H1 (cell line): ENCODE measurements at regions not wholly inside any gene's neighbourhood (a gene's known extent, or its start where the extent isn't known, plus 50 kb on each side); places are given as distances from the start of the nearest gene placed in this dataset.

Experiments
- CTCF ChIA-PET: fragments of 300-600 bp; sonication (Branson Sonifier 250); formaldehyde crosslinking; loops from one replicate; lab custom pipeline; 2021; ENCODE audit not compliant: partially characterized antibody; lab: Charles Lee
- POLR2A ChIA-PET: fragments of 300-600 bp; sonication (Branson Sonifier 250); formaldehyde crosslinking; loops from one replicate; lab custom pipeline; 2021; ENCODE audit warnings: inconsistent platforms; ENCODE audit not compliant: partially characterized antibody; lab: Charles Lee
- DNase-seq, 2 experiments: peaks; one replicate each; pipeline versions ENCODE4 v3.0.0 to v3.0.0-alpha.2; 2010 to 2022; ENCODE audit warnings: low spot score in 2 of 2, low read depth in 1 of 2, mixed read lengths in 1 of 2
- FAIRE-seq: peaks from 2 replicates; lab custom pipeline; 2011; peaks lifted over from hg19 to GRCh38; lab: Jason Lieb, UNC
- H2AFZ ChIP-seq: 2 replicates; pipeline ENCODE4 v1.8.1; 2012; ENCODE audit warnings: low read length, inconsistent platforms
- H2AK5ac ChIP-seq: 2 replicates; pipeline ENCODE4 v1.6.1; 2013; ENCODE audit warnings: low read depth, low read length
- H2BK120ac ChIP-seq: replicated peaks from 2 replicates; pipeline ENCODE3; 2013; ENCODE audit warnings: low read depth, low read length, inconsistent platforms
- H2BK12ac ChIP-seq: 2 replicates; pipeline ENCODE4 v1.6.1; 2013; ENCODE audit warnings: low read depth, low read length
- H2BK15ac ChIP-seq: 2 replicates; pipeline ENCODE4 v1.6.1; 2013; ENCODE audit warnings: low read length
- H2BK20ac ChIP-seq: 2 replicates; pipeline ENCODE4 v1.6.1; 2013; ENCODE audit warnings: low read length
- H2BK5ac ChIP-seq: 2 replicates; pipeline ENCODE4 v1.6.1; 2013; ENCODE audit warnings: low read depth, low read length
- H3K14ac ChIP-seq: 2 replicates; pipeline ENCODE4 v1.6.1; 2013; ENCODE audit warnings: inconsistent platforms; ENCODE audit not compliant: insufficient read length
- H3K18ac ChIP-seq: 2 replicates; pipeline ENCODE4 v1.6.1; 2013; ENCODE audit warnings: low read length; ENCODE audit errors: extremely low read depth
- H3K23ac ChIP-seq: 2 replicates; pipeline ENCODE4 v1.6.1; 2013; ENCODE audit warnings: inconsistent platforms; ENCODE audit not compliant: insufficient read length
- H3K23me2 ChIP-seq: 2 replicates; pipeline ENCODE4 v1.6.1; 2013; ENCODE audit warnings: low read depth, low read length
- H3K27ac ChIP-seq: 2 replicates; pipeline ENCODE4 v1.6.1; 2011; ENCODE audit warnings: low read depth, low read length, inconsistent platforms
- H3K27me3 ChIP-seq, 4 experiments: replicated peaks in 1 of 4; 1 replicate in 1 of 4; 2 replicates in 3 of 4; pipeline versions ENCODE4 v1.6.1 to v1.8.1; 2011 to 2013; ENCODE audit warnings: low read length in 3 of 4, mild to moderate bottlenecking in 3 of 4, inconsistent platforms in 2 of 4, mixed read lengths in 2 of 4, moderate library complexity in 1 of 4; ENCODE audit not compliant: control insufficient read depth in 3 of 4, insufficient read depth in 3 of 4; ENCODE audit errors: extremely low read depth in 1 of 4
- H3K36me3 ChIP-seq, 4 experiments: 2 replicates each; pipeline versions ENCODE4 v1.6.1 to v1.8.1; 2011 to 2013; ENCODE audit warnings: mild to moderate bottlenecking in 4 of 4, low read length in 3 of 4, moderate library complexity in 2 of 4, control low read depth in 1 of 4, inconsistent platforms in 1 of 4; ENCODE audit not compliant: insufficient read depth in 4 of 4, control insufficient read depth in 2 of 4
- H3K4ac ChIP-seq: replicated peaks from 2 replicates; pipeline ENCODE3; 2013; ENCODE audit warnings: low read length, low read depth, mixed read lengths, inconsistent platforms; ENCODE audit not compliant: insufficient read length
- H3K4me1 ChIP-seq, 4 experiments: replicated peaks in 1 of 4; 1 replicate in 1 of 4; 2 replicates in 3 of 4; pipeline versions ENCODE4 v1.6.1 to v1.8.1; 2011 to 2013; ENCODE audit warnings: low read length in 3 of 4, inconsistent platforms in 2 of 4, mixed read lengths in 1 of 4; ENCODE audit not compliant: insufficient read depth in 4 of 4, control insufficient read depth in 3 of 4
- H3K4me2 ChIP-seq, 2 experiments: 2 replicates each; pipeline versions ENCODE4 v1.6.1 to v1.8.1; 2011 to 2013; ENCODE audit warnings: low read depth in 2 of 2, low read length in 2 of 2, control low read depth in 1 of 2, inconsistent platforms in 1 of 2, mild to moderate bottlenecking in 1 of 2; ENCODE audit not compliant: insufficient read depth in 1 of 2
- H3K4me3 ChIP-seq, 4 experiments: fragments of 200-600, 300-600 bp in 1 of 4; sonication (generic), shearing (Covaris generic), sonication (Bioruptor Twin) in 1 of 4; 2 replicates each; pipeline versions ENCODE4 v1.5.1 to v1.8.1; 2011 to 2016; ENCODE audit warnings: low read length in 4 of 4, low read depth in 3 of 4, control low read depth in 2 of 4, inconsistent platforms in 2 of 4, mild to moderate bottlenecking in 2 of 4, mixed read lengths in 1 of 4, moderate library complexity in 1 of 4; ENCODE audit not compliant: insufficient read depth in 2 of 4; ENCODE audit errors: extremely low read depth in 1 of 4
- H3K56ac ChIP-seq: replicated peaks from 2 replicates; pipeline ENCODE3; 2013; ENCODE audit warnings: low read depth, mild to moderate bottlenecking, mixed read lengths, low read length, inconsistent platforms; ENCODE audit not compliant: insufficient read length
- H3K79me1 ChIP-seq: 2 replicates; pipeline ENCODE4 v1.6.1; 2013; ENCODE audit warnings: low read depth, low read length, control low read depth
- H3K79me2 ChIP-seq, 2 experiments: 2 replicates each; pipeline versions ENCODE4 v1.6.1 to v1.8.1; 2012 to 2013; ENCODE audit warnings: low read length in 2 of 2, mild to moderate bottlenecking in 2 of 2, inconsistent platforms in 1 of 2; ENCODE audit not compliant: insufficient read depth in 2 of 2, control insufficient read depth in 1 of 2
- H3K9ac ChIP-seq, 4 experiments: replicated peaks in 1 of 4; 1 replicate in 1 of 4; 2 replicates in 3 of 4; pipeline versions ENCODE4 v1.6.1 to v1.8.1; 2011 to 2013; ENCODE audit warnings: low read depth in 3 of 4, low read length in 3 of 4, control low read depth in 2 of 4, mild to moderate bottlenecking in 2 of 4, moderate library complexity in 2 of 4, inconsistent platforms in 1 of 4; ENCODE audit errors: extremely low read depth in 1 of 4
- H3K9me3 ChIP-seq, 2 experiments: 2 replicates each; pipeline versions ENCODE4 v1.6.1 to v1.8.1; 2012 to 2013; ENCODE audit warnings: mild to moderate bottlenecking in 2 of 2, moderate library complexity in 2 of 2, control low read depth in 1 of 2, inconsistent platforms in 1 of 2, low read depth in 1 of 2, low read length in 1 of 2, mixed read lengths in 1 of 2; ENCODE audit not compliant: insufficient read depth in 2 of 2
- H4K20me1 ChIP-seq, 2 experiments: replicated peaks in 1 of 2; 2 replicates each; pipeline versions ENCODE3 to v1.8.1; 2011 to 2013; ENCODE audit warnings: inconsistent platforms in 2 of 2, low read length in 2 of 2, mild to moderate bottlenecking in 1 of 2; ENCODE audit not compliant: insufficient read depth in 2 of 2, control insufficient read depth in 1 of 2
- H4K5ac ChIP-seq: 2 replicates; pipeline ENCODE4 v1.6.1; 2013; ENCODE audit warnings: low read length, low read depth, mixed read lengths, inconsistent platforms; ENCODE audit not compliant: insufficient read length
- H4K8ac ChIP-seq: 2 replicates; pipeline ENCODE4 v1.8.0; 2013; ENCODE audit warnings: mild to moderate bottlenecking, moderate library complexity, low read length, inconsistent platforms; ENCODE audit not compliant: insufficient read depth; ENCODE audit errors: extremely low read depth
- H4K91ac ChIP-seq: replicated peaks from 2 replicates; pipeline ENCODE3; 2013; ENCODE audit warnings: low read length, mixed read lengths, inconsistent platforms; ENCODE audit not compliant: insufficient read length
- CHD1 ChIP-seq: IDR thresholded peaks from 2 replicates; pipeline ENCODE4 v1.6.1; 2012; ENCODE audit warnings: low read depth, low read length, improper control_type of control experiment
- SRF ChIP-seq: IDR thresholded peaks from 2 replicates; pipeline ENCODE4 v1.6.1; 2011; ENCODE audit warnings: mild to moderate bottlenecking, low read depth, low read length, moderate library complexity
- WGBS, 2 experiments: shearing (Covaris generic) in 1 of 2; methylation state at CpG; one replicate each; pipeline versions ENCODE4 v1.1.6 to v1.1.7; 2013 to 2015; ENCODE audit warnings: low lambda C conversion rate in 2 of 2, mixed read lengths in 2 of 2, inconsistent platforms in 1 of 2, low coverage in 1 of 2, missing lambda C conversion rate in 1 of 2; ENCODE audit not compliant: insufficient replicate concordance in 2 of 2, insufficient coverage in 1 of 2, insufficient read length in 1 of 2; ENCODE audit errors: extremely low coverage in 1 of 2, missing lambda C conversion rate in 1 of 2; 5-methylcytosine and 5-hydroxymethylcytosine counted together

GRCh38 chrY:19207048-19207447, 433.5 kb upstream of the HSFY2 start:
- no peak overlapping the region for H2BK120ac ChIP-seq
- WGBS, 2 experiments = 100% methylated on average over 1 of the region's 1 CpG; no CpG with 5 or more reads in 1 of the 2 experiments
- H2BK12ac ChIP-seq = no peak overlapping the region
- H3K27ac ChIP-seq = no peak overlapping the region
- H3K4me1 ChIP-seq = no peaks in the 10 kb centered on the region
- no peaks in the 10 kb centered on the region for H3K27me3 ChIP-seq
- no peak overlapping the region for H4K8ac ChIP-seq
- H3K56ac ChIP-seq = no peak overlapping the region
- H3K4me2 ChIP-seq = no peak overlapping the region
- H3K4me3 ChIP-seq = no peak overlapping the region
- no peaks in the 10 kb centered on the region for H3K79me2 ChIP-seq
- DNase-seq (no peak), FAIRE-seq (no peak)
- H4K91ac ChIP-seq = no peak overlapping the region
- no peak overlapping the region for H3K23ac ChIP-seq
- no peaks in the 10 kb centered on the region for H3K23me2 ChIP-seq
- H3K18ac ChIP-seq = no peak overlapping the region
- no peak overlapping the region for H2AFZ ChIP-seq
- no peak overlapping the region for H2BK15ac ChIP-seq
- no peak overlapping the region for H3K9ac ChIP-seq
- no peaks in the 10 kb centered on the region for H3K79me1 ChIP-seq
- ChIA-PET CTCF (no interaction called here), POLR2A (no interaction called here)
- H3K14ac ChIP-seq = no peak overlapping the region
- H3K36me3 ChIP-seq = no peaks in the 10 kb centered on the region
- no peak overlapping the region for H2BK20ac ChIP-seq
- no peaks in the 10 kb centered on the region for H3K9me3 ChIP-seq
- H2AK5ac ChIP-seq = no peak overlapping the region
- H4K5ac ChIP-seq = no peak overlapping the region
- no peak overlapping the region for H3K4ac ChIP-seq
- H4K20me1 ChIP-seq = no peaks in the 10 kb centered on the region
- H2BK5ac ChIP-seq = no peak overlapping the region
- TF ChIP-seq SRF = no peak
- TF ChIP-seq CHD1 = no peak
